ENCODE measurements at regions not wholly inside any gene's neighbourhood (a gene's known extent, or its start where the extent isn't known, plus 50 kb on each side); places are given as distances from the start of the nearest gene placed in this dataset.

DNA sequence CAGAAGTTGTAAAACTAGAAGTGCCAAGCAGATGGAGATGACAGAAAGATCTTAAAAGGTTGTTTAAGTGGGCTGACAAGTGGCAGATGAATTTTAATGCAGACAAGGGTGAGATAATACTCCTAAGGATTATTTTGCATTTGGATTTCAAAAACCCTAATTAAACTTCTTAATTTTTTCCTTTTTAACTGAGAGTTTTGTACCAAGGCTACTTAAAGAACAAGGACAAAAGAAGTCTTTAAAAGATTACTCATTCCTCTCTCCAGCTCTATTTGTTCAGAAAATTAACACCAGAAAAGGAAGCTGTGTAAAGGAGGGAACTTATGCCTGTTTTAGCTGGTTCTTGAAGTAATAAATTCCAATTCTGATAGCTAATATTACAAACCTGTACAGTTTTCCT is 275.4 kb downstream of the ETNK1 start:
- Histone ChIP-seq H3K9ac (ENCODE audit: low read length) (no peak overlapping the region), H2AFZ (ENCODE audit: low read depth, low read length) (no peak overlapping the region), H3K27ac (ENCODE audit: low read length) (no peak overlapping the region), H3K36me3 (ENCODE audit: insufficient read depth, low read length) (no peaks in the 10 kb centered on the region), H3K4me3 (ENCODE audit: low read length) (no peak overlapping the region), H4K20me1 (ENCODE audit: insufficient read depth) (no peaks in the 10 kb centered on the region), H3K79me2 (replicated peaks; ENCODE audit: insufficient read depth, low read length) (no peaks in the 10 kb centered on the region), H3K9me3 (ENCODE audit: low read length) (no peaks in the 10 kb centered on the region), H3K27me3 (ENCODE audit: insufficient read depth, low read depth, low read length) (no peaks in the 10 kb centered on the region), H3F3A (ENCODE audit: insufficient read depth, low read length, poor library complexity, severe bottlenecking) (no peaks in the 10 kb centered on the region), H3K4me2 (ENCODE audit: low read length) (no peak overlapping the region), H3K9me2 (ENCODE audit: insufficient read depth, low read length) (no peaks in the 10 kb centered on the region)
- TF ChIP-seq MXI1 (conservative IDR thresholded peaks at IDR 0.05; ENCODE audit: poor library complexity, severe bottlenecking) (no peak), REST (IDR thresholded peaks at IDR 0.05; ENCODE audit: borderline replicate concordance) (no peak), TAF1 (IDR thresholded peaks at IDR 0.05; ENCODE audit: low read depth) (no peak)

GRCh38 chr12:22904485-22904884 is 279.5 kb downstream of the ETNK1 start:
- H3K27me3 ChIP-seq (ENCODE audit: insufficient read depth, low read depth, low read length) = no peaks in the 10 kb centered on the region
- no peak overlapping the region for H3K4me3 ChIP-seq (ENCODE audit: low read length)
- H3K36me3 ChIP-seq (ENCODE audit: insufficient read depth, low read length) = no peaks in the 10 kb centered on the region
- no peaks in the 10 kb centered on the region for H3K9me3 ChIP-seq (ENCODE audit: low read length)
- TF ChIP-seq EZH2 (IDR thresholded peaks at IDR 0.05; ENCODE audit: borderline replicate concordance, insufficient read depth, low read length, poor library complexity, severe bottlenecking) = no peak
- no peak for TF ChIP-seq RAD21 (conservative IDR thresholded peaks at IDR 0.05)
- TF ChIP-seq TAF1 (IDR thresholded peaks at IDR 0.05; ENCODE audit: low read depth) = no peak
- no peak for TF ChIP-seq SMC3 (conservative IDR thresholded peaks at IDR 0.05; ENCODE audit: poor library complexity)
- no peak for TF ChIP-seq EP300 (conservative IDR thresholded peaks at IDR 0.05; ENCODE audit: poor library complexity, severe bottlenecking)
- TF ChIP-seq, protein P1, sequence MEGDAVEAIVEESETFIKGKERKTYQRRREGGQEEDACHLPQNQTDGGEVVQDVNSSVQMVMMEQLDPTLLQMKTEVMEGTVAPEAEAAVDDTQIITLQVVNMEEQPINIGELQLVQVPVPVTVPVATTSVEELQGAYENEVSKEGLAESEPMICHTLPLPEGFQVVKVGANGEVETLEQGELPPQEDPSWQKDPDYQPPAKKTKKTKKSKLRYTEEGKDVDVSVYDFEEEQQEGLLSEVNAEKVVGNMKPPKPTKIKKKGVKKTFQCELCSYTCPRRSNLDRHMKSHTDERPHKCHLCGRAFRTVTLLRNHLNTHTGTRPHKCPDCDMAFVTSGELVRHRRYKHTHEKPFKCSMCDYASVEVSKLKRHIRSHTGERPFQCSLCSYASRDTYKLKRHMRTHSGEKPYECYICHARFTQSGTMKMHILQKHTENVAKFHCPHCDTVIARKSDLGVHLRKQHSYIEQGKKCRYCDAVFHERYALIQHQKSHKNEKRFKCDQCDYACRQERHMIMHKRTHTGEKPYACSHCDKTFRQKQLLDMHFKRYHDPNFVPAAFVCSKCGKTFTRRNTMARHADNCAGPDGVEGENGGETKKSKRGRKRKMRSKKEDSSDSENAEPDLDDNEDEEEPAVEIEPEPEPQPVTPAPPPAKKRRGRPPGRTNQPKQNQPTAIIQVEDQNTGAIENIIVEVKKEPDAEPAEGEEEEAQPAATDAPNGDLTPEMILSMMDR (IDR thresholded peaks at IDR 0.05; ENCODE audit: poor library complexity, severe bottlenecking) = no peak
- TF ChIP-seq POLR2AphosphoS5 (IDR thresholded peaks at IDR 0.05) = no peak
- H3K9me2 ChIP-seq (ENCODE audit: insufficient read depth, low read length) = no peaks in the 10 kb centered on the region
- no peak overlapping the region for H3K9ac ChIP-seq (ENCODE audit: low read length)
- H2AFZ ChIP-seq (ENCODE audit: low read depth, low read length) = no peak overlapping the region
- no peak overlapping the region for H3K4me2 ChIP-seq (ENCODE audit: low read length)
- no peaks in the 10 kb centered on the region for H3K79me2 ChIP-seq (replicated peaks; ENCODE audit: insufficient read depth, low read length)
- no peaks in the 10 kb centered on the region for H4K20me1 ChIP-seq (ENCODE audit: insufficient read depth)
- H3F3A ChIP-seq (ENCODE audit: insufficient read depth, low read length, poor library complexity, severe bottlenecking) = no peaks in the 10 kb centered on the region
- no peak overlapping the region for H3K27ac ChIP-seq (ENCODE audit: low read length)

- Histone ChIP-seq H4K20me1 (ENCODE audit: insufficient read depth) (no peaks in the 10 kb centered on the region), H3K36me3 (ENCODE audit: insufficient read depth, low read length) (no peaks in the 10 kb centered on the region), H3K9me3 (ENCODE audit: low read length) (peaks cover 1% of the 10 kb centered on the region), H3K9me2 (ENCODE audit: insufficient read depth, low read length) (no peaks in the 10 kb centered on the region), H3K9ac (ENCODE audit: low read length) (no peak overlapping the region), H2AFZ (ENCODE audit: low read depth, low read length) (no peak overlapping the region), H3K27me3 (ENCODE audit: insufficient read depth, low read depth, low read length) (no peaks in the 10 kb centered on the region), H3K27ac (ENCODE audit: low read length) (no peak overlapping the region), H3K4me2 (ENCODE audit: low read length) (no peak overlapping the region), H3K79me2 (replicated peaks; ENCODE audit: insufficient read depth, low read length) (no peaks in the 10 kb centered on the region), H3F3A (ENCODE audit: insufficient read depth, low read length, poor library complexity, severe bottlenecking) (no peaks in the 10 kb centered on the region), H3K4me3 (ENCODE audit: low read length) (peak overlapping the region; percentile 16)
- TF ChIP-seq EZH2 (IDR thresholded peaks at IDR 0.05; ENCODE audit: borderline replicate concordance, insufficient read depth, low read length, poor library complexity, severe bottlenecking) = no peak
Observed at GRCh38 chr12:22916241-22916640, 291.3 kb downstream of the ETNK1 start.

Data from neural cell (in vitro differentiated cells).